ENCODE measurements at regions not wholly inside any gene's neighbourhood (a gene's known extent, or its start where the extent isn't known, plus 50 kb on each side); places are given as distances from the start of the nearest gene placed in this dataset.

DNA sequence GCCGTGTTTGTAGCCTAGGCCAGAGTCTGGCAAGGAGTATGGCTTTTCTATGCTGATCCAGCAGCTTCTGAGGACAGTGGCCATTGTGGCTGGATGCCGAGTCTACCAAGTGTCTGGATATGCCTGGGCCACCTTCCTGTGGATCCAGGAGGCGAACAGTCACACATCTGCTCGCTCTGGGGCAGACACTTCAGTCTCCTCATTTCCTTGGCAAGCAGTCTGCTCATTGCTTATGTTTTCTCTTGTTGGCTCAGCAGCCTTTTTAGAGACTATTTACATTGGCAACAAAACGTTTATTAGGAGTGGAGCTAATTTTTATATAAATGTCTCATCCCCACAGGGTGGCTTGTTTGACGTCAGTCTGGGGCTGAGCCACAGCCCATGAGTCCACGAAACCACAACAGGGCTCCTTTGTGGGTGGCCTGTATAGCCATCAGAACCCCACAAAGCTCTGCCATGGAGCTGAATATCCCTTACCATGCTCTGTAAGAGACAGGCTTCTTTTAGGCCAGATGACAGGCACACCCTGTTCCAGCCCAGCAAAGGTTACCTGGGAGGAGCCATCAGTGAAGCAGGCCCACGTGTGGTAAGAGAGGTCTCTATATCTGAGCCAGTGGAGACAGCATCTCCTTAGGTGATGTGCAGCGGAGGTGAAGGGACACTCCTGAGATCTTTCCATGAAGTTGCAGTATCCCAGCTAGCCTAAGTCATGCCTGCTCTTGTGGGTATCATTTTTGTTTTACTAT is 221.7 kb downstream of the DIRAS2 start:
- no peaks in the 10 kb centered on the region for H3F3A ChIP-seq (ENCODE audit: insufficient read depth, low read length, poor library complexity, severe bottlenecking)
- no peak overlapping the region for H2AFZ ChIP-seq (ENCODE audit: low read depth, low read length)
- no peaks in the 10 kb centered on the region for H3K79me2 ChIP-seq (replicated peaks; ENCODE audit: insufficient read depth, low read length)
- no peaks in the 10 kb centered on the region for H3K27me3 ChIP-seq (ENCODE audit: insufficient read depth, low read depth, low read length)
- no peaks in the 10 kb centered on the region for H3K9me2 ChIP-seq (ENCODE audit: insufficient read depth, low read length)
- H3K4me2 ChIP-seq (ENCODE audit: low read length), result no peak overlapping the region
- TF ChIP-seq MXI1 (conservative IDR thresholded peaks at IDR 0.05; ENCODE audit: poor library complexity, severe bottlenecking), result no peak
- no peak for TF ChIP-seq EP300 (conservative IDR thresholded peaks at IDR 0.05; ENCODE audit: poor library complexity, severe bottlenecking)
- TF ChIP-seq CTCF (IDR thresholded peaks at IDR 0.05; ENCODE audit: poor library complexity, severe bottlenecking), result no peak
- no peak for TF ChIP-seq RAD21 (conservative IDR thresholded peaks at IDR 0.05)
- TF ChIP-seq POLR2AphosphoS5 (IDR thresholded peaks at IDR 0.05), result no peak
- TF ChIP-seq, protein P1, sequence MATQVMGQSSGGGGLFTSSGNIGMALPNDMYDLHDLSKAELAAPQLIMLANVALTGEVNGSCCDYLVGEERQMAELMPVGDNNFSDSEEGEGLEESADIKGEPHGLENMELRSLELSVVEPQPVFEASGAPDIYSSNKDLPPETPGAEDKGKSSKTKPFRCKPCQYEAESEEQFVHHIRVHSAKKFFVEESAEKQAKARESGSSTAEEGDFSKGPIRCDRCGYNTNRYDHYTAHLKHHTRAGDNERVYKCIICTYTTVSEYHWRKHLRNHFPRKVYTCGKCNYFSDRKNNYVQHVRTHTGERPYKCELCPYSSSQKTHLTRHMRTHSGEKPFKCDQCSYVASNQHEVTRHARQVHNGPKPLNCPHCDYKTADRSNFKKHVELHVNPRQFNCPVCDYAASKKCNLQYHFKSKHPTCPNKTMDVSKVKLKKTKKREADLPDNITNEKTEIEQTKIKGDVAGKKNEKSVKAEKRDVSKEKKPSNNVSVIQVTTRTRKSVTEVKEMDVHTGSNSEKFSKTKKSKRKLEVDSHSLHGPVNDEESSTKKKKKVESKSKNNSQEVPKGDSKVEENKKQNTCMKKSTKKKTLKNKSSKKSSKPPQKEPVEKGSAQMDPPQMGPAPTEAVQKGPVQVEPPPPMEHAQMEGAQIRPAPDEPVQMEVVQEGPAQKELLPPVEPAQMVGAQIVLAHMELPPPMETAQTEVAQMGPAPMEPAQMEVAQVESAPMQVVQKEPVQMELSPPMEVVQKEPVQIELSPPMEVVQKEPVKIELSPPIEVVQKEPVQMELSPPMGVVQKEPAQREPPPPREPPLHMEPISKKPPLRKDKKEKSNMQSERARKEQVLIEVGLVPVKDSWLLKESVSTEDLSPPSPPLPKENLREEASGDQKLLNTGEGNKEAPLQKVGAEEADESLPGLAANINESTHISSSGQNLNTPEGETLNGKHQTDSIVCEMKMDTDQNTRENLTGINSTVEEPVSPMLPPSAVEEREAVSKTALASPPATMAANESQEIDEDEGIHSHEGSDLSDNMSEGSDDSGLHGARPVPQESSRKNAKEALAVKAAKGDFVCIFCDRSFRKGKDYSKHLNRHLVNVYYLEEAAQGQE (IDR thresholded peaks at IDR 0.05; ENCODE audit: borderline replicate concordance), result no peak
- no peak for TF ChIP-seq SMC3 (conservative IDR thresholded peaks at IDR 0.05; ENCODE audit: poor library complexity)
- TF ChIP-seq EZH2 (IDR thresholded peaks at IDR 0.05; ENCODE audit: borderline replicate concordance, insufficient read depth, low read length, poor library complexity, severe bottlenecking), result no peak
- no peak for TF ChIP-seq TAF1 (IDR thresholded peaks at IDR 0.05; ENCODE audit: low read depth)
- no peaks in the 10 kb centered on the region for H4K20me1 ChIP-seq (ENCODE audit: insufficient read depth)
- no peak overlapping the region for H3K9ac ChIP-seq (ENCODE audit: low read length)
- H3K9me3 ChIP-seq (ENCODE audit: low read length), result no peaks in the 10 kb centered on the region
- H3K36me3 ChIP-seq (ENCODE audit: insufficient read depth, low read length), result no peaks in the 10 kb centered on the region
- H3K27ac ChIP-seq (ENCODE audit: low read length), result no peak overlapping the region
- no peak overlapping the region for H3K4me3 ChIP-seq (ENCODE audit: low read length)

DNA sequence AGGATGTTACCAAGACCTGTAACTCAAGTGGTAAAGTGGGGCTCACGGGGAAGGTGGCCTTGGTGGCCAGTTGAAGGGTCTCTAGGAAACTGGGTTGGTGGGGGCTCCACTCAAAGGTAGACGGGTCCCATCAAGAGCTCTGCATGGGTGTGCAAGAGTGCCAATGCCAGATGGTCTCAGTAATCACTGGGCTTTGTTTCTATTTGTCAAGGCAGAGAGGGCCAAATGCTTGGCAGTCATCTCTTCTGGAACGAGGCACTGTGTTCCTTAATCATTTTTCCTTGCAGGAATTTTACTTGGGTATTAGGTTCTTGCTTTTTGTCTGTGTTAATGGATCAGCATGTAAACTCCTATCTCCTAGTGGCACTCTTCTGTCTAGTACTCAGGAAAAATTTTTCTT is 220.8 kb downstream of the DIRAS2 start:
- Histone ChIP-seq H3K9me3 (ENCODE audit: low read length) (no peaks in the 10 kb centered on the region), H3K27ac (ENCODE audit: low read length) (no peak overlapping the region), H3K27me3 (ENCODE audit: insufficient read depth, low read depth, low read length) (no peaks in the 10 kb centered on the region), H3K4me3 (ENCODE audit: low read length) (no peak overlapping the region), H4K20me1 (ENCODE audit: insufficient read depth) (no peaks in the 10 kb centered on the region), H3K9me2 (ENCODE audit: insufficient read depth, low read length) (no peaks in the 10 kb centered on the region), H3K4me2 (ENCODE audit: low read length) (no peak overlapping the region), H2AFZ (ENCODE audit: low read depth, low read length) (no peak overlapping the region), H3K36me3 (ENCODE audit: insufficient read depth, low read length) (no peaks in the 10 kb centered on the region), H3K9ac (ENCODE audit: low read length) (no peak overlapping the region), H3F3A (ENCODE audit: insufficient read depth, low read length, poor library complexity, severe bottlenecking) (no peaks in the 10 kb centered on the region), H3K79me2 (replicated peaks; ENCODE audit: insufficient read depth, low read length) (no peaks in the 10 kb centered on the region)
- TF ChIP-seq RAD21 (conservative IDR thresholded peaks at IDR 0.05) (no peak), TAF1 (IDR thresholded peaks at IDR 0.05; ENCODE audit: low read depth) (no peak), CTCF (IDR thresholded peaks at IDR 0.05; ENCODE audit: poor library complexity, severe bottlenecking) (no peak), EP300 (conservative IDR thresholded peaks at IDR 0.05; ENCODE audit: poor library complexity, severe bottlenecking) (no peak), SMC3 (conservative IDR thresholded peaks at IDR 0.05; ENCODE audit: poor library complexity) (no peak), EZH2 (IDR thresholded peaks at IDR 0.05; ENCODE audit: borderline replicate concordance, insufficient read depth, low read length, poor library complexity, severe bottlenecking) (no peak), POLR2AphosphoS5 (IDR thresholded peaks at IDR 0.05) (no peak), MXI1 (conservative IDR thresholded peaks at IDR 0.05; ENCODE audit: poor library complexity, severe bottlenecking) (no peak)
- TF ChIP-seq, protein P1 (IDR thresholded peaks at IDR 0.05; ENCODE audit: borderline replicate concordance), result no peak
